ENCODE measurements at regions not wholly inside any gene's neighbourhood (a gene's known extent, or its start where the extent isn't known, plus 50 kb on each side); places are given as distances from the start of the nearest gene placed in this dataset.

DNA sequence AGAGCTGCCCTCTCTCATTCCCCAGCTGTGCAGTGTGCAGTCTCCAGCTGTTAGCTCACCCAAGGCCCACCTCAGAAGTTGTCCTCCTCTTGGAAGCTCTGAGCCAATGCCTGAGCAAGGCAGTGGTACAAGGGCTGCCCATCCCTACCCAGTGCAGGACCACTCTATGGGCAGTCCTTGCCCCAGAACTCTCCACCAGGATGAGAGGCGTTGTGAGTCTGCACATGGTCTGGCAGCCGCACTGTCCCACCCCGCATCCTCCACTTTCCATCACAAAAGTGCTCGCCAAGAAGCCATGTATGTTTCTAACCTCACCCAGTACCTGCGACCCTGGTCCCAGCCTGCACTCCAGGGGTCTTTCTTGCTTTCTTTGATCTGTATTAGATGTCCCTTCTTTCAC, 175.1 kb upstream of the PMEPA1 start:
- no peak overlapping the region for H3K4ac ChIP-seq (ENCODE audit: low read depth, low read length)
- CTCF ChIA-PET, result no interaction called here
- H2BK120ac ChIP-seq (ENCODE audit: low read depth, low read length), result no peak overlapping the region
- H2AFZ ChIP-seq (replicated peaks; ENCODE audit: low read length, poor library complexity), result no peak overlapping the region
- TF ChIP-seq MAFK (IDR thresholded peaks at IDR 0.05; ENCODE audit: low read depth, low read length) (no peak), CHD1 (IDR thresholded peaks at IDR 0.05; ENCODE audit: low read depth, low read length) (no peak), FOS (IDR thresholded peaks at IDR 0.05; ENCODE audit: low read depth, low read length) (no peak), CEBPB (IDR thresholded peaks at IDR 0.05; ENCODE audit: low read depth, low read length) (no peak), RCOR1 (IDR thresholded peaks at IDR 0.05; ENCODE audit: insufficient replicate concordance, low read length) (no peak), MXI1 (IDR thresholded peaks at IDR 0.05; ENCODE audit: borderline replicate concordance, low read depth, low read length) (no peak), MAZ (IDR thresholded peaks at IDR 0.05; ENCODE audit: borderline replicate concordance, low read depth, low read length) (no peak)
- TF ChIP-seq, protein P1, sequence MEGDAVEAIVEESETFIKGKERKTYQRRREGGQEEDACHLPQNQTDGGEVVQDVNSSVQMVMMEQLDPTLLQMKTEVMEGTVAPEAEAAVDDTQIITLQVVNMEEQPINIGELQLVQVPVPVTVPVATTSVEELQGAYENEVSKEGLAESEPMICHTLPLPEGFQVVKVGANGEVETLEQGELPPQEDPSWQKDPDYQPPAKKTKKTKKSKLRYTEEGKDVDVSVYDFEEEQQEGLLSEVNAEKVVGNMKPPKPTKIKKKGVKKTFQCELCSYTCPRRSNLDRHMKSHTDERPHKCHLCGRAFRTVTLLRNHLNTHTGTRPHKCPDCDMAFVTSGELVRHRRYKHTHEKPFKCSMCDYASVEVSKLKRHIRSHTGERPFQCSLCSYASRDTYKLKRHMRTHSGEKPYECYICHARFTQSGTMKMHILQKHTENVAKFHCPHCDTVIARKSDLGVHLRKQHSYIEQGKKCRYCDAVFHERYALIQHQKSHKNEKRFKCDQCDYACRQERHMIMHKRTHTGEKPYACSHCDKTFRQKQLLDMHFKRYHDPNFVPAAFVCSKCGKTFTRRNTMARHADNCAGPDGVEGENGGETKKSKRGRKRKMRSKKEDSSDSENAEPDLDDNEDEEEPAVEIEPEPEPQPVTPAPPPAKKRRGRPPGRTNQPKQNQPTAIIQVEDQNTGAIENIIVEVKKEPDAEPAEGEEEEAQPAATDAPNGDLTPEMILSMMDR (conservative IDR thresholded peaks at IDR 0.05; ENCODE audit: low read depth, low read length), result no peak
- H3K4me2 ChIP-seq (ENCODE audit: low read depth, low read length), result no peak overlapping the region
- H2AK9ac ChIP-seq (replicated peaks; ENCODE audit: low read depth, low read length, poor library complexity), result no peak overlapping the region
- no peaks in the 10 kb centered on the region for H3K9me1 ChIP-seq (ENCODE audit: insufficient read depth, low read length)
- intact Hi-C loops (cut with micrococcal nuclease) (no loop called here), in situ Hi-C loops (cut with MboI; ENCODE audit: low sequenced_read_pairs) (no loop called here), dilution Hi-C loops (cut with HindIII; ENCODE audit: low sequenced_read_pairs, unreplicated experiment) (no loop called here)
- H2BK5ac ChIP-seq (ENCODE audit: low read depth, low read length, poor library complexity, severe bottlenecking), result no peak overlapping the region
- ATAC-seq (ENCODE audit: low read depth) (no peak), DNase-seq (no peak)
- no peaks in the 10 kb centered on the region for H3K36me3 ChIP-seq (ENCODE audit: control insufficient read depth, insufficient read depth, low read length)
- no peak overlapping the region for H3K9ac ChIP-seq (ENCODE audit: low read depth, low read length)
- H3K18ac ChIP-seq (ENCODE audit: low read depth, low read length), result no peak overlapping the region
- H2BK20ac ChIP-seq (ENCODE audit: low read depth, low read length), result no peak overlapping the region
- H4K8ac ChIP-seq (ENCODE audit: low read depth in 2 of 2, low read length in 2 of 2), result no peak overlapping the region
- no peak overlapping the region for H3K56ac ChIP-seq (ENCODE audit: extremely low read depth, insufficient read depth, low read length)
- no peak overlapping the region for H2AK5ac ChIP-seq (ENCODE audit: low read depth, low read length)
- no peak overlapping the region for H3K14ac ChIP-seq (replicated peaks; ENCODE audit: low read depth, low read length)
- H3K4me3 ChIP-seq (ENCODE audit: insufficient read depth, low read depth, low read length), result no peak overlapping the region
- no peak overlapping the region for H2BK15ac ChIP-seq (ENCODE audit: low read depth, low read length)
- 59% methylated on average over 3 of the region's 5 CpGs; no CpG with 5 or more reads in 1 of the 2 experiments for WGBS, 2 experiments (ENCODE audit: extremely low coverage in 2 of 2, insufficient read length in 1 of 2)
- no peaks in the 10 kb centered on the region for H3K4me1 ChIP-seq (ENCODE audit: control insufficient read depth, insufficient read depth, low read length)
- no peaks in the 10 kb centered on the region for H4K20me1 ChIP-seq (ENCODE audit: insufficient read depth, low read length)
- H3K27ac ChIP-seq (ENCODE audit: insufficient read depth, low read length), result no peak overlapping the region
- POLR2A ChIA-PET (ENCODE audit: unreplicated experiment), result no interaction called here
- no peaks in the 10 kb centered on the region for H3K79me1 ChIP-seq (ENCODE audit: low read depth in 1 of 2, low read length in 2 of 2)
- no peak overlapping the region for H4K5ac ChIP-seq (ENCODE audit: low read depth, low read length)
- H3K9me3 ChIP-seq (ENCODE audit: control insufficient read depth, insufficient read depth, low read length), result no peaks in the 10 kb centered on the region
- no TSS peak for BruUV-seq (replicated peaks)
- no peak overlapping the region for H3K23ac ChIP-seq (ENCODE audit: low read depth, low read length)
- H4K91ac ChIP-seq (ENCODE audit: insufficient read depth, low read depth, low read length), result no peak overlapping the region
- H3K27me3 ChIP-seq (ENCODE audit: control insufficient read depth, insufficient read depth, low read length), result peaks cover 14% of the 10 kb centered on the region

Data from IMR-90 (cell line).